Erythroblast (primary cell): ENCODE measurements at regions not wholly inside any gene's neighbourhood (a gene's known extent, or its start where the extent isn't known, plus 50 kb on each side); places are given as distances from the start of the nearest gene placed in this dataset.

Experiments
- GATA1 ChIP-seq: IDR thresholded peaks from 2 replicates; pipeline ENCODE4 v1.6.1; 2011; ENCODE audit warnings: low read depth, mild to moderate bottlenecking, control low read depth, low read length, moderate library complexity
- POLR2A ChIP-seq: IDR thresholded peaks from 2 replicates; pipeline ENCODE4 v1.6.1; 2011; ENCODE audit warnings: mild to moderate bottlenecking, low read length

DNA sequence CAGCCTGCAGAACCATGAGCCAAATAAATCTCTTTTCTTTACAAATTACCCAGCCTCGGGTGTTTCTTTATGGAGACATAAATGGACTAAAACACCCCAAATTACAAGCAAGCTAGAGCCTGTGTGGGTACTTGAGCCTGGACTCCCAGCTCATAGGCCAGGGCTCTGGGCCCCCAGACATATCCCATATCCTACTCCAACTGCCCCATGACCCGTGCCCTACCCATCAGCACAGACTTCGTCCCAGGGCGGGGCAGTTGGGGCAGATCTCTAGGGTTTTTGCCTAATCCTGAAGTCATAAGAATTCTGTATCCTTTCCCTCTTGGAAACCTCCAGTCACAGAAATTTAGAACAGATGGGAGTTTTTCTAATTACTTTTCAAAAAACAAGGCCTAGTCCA lies 90.7 kb downstream of the DDX1 start:
- no peak for TF ChIP-seq POLR2A
- TF ChIP-seq GATA1: no peak
